NCI-H2227 (cell line): ENCODE measurements at regions not wholly inside any gene's neighbourhood (a gene's known extent, or its start where the extent isn't known, plus 50 kb on each side); places are given as distances from the start of the nearest gene placed in this dataset.
"Not testable (repeated sequence)": the region's sequence is repeated elsewhere in the genome, so short reads cannot be mapped to it uniquely, and the experiment has no call there.

ENCODE experiments used
- DNase-seq: peaks from one replicate; lab custom pipeline; 2025; ENCODE audit not compliant: unreplicated experiment; lab: John Stamatoyannopoulos, UW

DNA sequence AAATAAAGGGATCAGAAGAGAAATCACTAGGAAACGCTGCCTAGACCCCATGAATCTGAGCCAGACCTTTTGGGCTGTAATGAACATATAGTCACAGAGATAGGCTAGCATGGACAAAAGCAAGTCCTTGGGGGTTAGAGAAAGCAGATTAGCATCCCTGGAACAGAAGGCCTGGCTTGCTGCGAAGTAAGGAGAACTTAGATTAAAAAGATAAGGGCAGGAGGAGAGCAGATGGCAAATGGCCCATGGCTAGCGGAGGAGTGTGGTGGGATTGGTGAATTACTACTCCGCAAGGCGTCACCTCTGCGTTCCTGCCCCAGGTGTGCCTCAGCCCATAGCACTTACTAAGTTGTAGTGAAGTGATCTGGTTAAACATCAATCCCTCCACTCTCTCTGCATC lies 92.3 kb upstream of the ZNF438 start:
- DNase-seq, result no peak

DNA sequence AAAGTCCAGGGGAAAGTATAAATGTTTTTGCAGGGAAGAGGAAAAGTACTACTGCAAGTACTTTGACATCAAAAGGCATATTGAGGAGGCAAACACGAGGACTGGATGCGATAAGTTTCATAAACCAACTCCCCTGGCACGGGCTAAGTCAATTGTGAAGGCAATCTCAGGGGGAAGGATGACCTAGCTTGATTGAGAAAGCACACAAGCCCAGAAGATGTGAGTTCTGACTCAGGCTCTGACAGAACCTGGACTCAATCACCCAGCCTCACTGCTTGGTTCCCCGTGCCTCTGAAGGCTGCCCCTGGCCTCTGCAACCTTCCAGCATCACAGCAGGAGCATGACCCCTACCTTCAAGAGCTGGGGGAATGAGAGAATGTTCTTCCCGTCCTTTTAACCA lies 93.2 kb upstream of the ZNF438 start:
- DNase-seq, result no peak

DNA sequence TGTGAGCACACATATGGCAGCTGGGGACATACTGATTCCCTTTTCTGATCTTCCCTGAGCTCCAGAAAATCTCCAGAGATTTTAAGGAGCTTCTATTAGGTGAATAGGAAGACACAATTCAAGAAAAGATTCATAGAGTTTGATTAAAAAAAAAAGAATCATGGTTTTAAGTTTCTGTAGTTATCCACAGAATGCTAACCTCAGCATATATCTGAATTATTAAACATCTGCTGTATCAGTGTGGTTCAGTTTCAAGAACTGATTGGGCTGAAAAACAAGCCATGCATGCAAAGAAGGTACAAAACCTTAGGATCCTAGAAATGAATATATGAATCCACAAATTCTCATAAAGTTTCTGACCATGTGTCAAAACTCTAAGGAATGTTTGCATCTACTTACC lies 94.1 kb upstream of the ZNF438 start:
- DNase-seq, result no peak

DNA sequence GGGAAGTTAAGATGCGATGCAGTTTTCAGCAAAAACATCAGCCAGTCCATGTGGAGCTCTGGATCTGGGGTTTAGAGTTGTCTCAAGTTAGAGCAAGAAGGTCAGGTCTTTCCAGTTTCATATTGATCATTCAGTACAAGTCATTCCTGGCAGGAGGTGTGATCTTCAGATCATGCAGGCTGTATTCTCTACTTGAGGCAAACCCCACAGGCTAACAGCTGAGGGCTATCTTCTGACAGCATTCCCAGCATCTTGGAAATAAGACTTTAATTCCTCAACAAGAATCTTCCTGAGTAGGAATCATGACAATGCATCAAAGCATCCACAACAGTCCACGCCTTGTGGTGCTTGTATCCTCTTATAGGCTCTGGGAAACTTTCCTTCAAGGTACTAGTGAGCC lies 94.9 kb upstream of the ZNF438 start:
- DNase-seq, result no peak

DNA sequence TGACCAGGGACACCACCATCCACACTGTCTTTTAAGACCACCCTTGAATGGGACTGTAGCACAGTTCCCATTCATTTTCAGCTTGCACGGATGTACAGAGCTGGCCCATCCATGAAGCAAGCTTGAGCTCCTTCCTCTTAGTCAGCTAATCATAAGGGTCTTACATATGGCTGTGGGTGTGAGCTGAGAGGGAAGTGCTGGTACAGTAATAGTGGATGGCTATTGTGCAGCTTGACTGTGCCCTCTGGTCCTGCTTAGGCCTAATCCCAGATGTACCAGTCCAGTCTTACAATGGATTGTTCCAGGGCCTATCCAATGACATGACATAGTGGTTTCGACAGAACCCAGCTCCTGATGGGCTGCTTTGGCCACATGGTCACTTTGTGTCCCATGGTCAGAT lies 96.9 kb upstream of the ZNF438 start:
- no peak for DNase-seq

DNA sequence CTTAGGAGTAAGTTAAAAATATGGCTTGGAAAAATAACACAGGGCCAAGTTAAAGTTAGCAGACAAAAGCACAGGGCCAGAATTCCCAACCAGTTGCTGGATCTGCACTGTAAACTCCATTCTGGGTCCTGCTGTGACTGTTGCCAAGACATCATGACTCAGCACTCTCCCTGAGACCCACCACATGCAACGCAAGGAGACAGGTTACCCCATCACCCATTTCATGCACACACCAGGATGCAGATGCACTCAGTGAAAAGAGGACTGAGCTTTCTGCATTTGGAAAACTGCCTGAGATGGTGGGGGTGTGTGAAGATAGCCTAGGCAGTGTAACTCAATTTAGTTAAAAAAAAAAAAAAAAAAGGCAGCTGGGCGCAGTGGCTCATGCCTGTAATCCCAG lies 97.6 kb upstream of the ZNF438 start:
- DNase-seq, result no peak

DNA sequence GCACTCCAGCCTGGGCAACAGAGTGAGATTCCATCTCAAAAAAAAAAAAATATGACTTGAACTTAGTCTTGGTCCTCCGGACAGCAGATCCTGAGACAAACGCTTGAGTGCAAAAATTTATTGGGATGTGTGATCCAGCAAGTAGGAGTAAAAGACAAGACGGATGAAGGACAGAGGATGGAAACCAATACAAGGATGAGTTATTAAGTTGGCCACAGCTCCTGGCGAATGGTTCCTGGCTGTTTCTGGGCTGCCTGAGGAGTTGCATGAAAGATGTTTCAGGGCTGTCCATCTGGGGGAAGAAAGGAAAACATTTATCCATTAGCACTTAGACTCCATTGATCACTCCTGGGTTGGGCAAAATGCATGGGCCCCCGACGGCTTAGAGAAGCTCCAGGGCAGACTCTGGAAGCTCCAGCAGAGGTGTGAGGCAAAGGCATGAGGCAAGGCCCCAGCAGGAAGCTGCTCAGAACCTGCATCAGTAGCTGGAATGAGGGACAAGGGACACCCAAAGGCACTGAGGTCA lies 98.3 kb upstream of the ZNF438 start:
- DNase-seq, result no peak

DNA sequence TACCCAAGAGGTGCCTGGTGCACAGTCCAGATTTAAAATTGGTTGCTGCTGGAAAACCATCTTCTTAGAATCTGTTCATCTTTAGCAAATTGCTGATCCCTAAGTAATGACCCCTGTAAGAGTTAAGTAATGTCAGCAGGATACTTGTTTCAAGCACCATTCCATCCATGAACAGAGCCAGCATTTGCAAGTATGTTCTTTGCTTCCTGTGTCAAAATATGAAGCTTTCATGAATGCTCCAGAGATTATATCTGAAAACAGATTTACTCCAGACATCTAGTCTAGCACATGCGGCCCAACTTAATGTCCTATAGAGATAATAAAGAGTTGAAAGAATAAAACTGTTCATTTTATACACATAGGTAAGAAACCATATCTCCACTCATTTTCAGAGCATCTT lies 98.7 kb upstream of the ZNF438 start:
- DNase-seq, result no peak

DNA sequence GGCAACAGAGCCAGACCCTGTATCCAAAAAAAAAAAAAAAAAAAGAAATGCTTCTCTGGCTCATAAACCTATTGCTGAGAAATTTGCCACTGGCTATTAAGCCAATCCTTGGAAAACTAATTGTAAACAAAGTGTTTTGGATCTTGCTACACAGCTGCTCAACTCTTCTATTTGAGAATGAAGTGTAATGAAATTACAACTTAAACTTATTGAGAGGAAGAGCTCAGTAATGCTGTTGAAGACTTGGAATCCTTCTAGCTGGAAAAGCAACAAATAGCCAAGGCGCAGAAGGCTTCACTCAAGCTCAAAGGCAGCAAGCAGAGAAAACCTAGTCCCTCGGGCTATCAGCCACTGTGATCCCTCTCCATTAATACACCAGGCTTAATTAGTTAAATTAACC lies 99.6 kb upstream of the ZNF438 start:
- DNase-seq, result no peak

DNA sequence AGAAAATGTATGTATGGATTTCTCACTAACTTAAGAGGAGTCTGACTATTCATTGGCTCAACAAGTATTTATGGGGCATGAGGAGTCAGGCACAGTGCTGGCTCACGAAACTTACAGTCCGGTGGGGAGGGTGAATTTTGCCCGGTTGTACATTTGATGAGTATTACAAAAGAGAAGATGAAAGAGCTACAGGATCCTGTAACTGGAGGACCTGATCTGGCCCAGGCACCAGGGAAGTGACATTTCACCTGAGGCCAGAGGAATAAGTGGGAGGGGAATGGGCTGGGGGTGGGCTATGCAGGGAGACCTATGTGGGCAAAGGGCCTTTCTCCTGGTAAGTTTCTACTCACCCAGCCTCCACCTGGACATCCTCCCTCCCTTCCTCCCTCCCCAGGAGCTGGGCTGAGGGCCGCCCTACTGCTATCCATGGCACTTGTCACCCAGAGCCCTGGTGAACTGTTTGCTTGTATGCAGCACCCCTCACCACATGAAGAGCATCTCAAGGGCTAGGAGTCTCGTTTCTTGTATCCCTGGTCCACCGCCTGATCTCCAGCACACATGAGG lies 101.1 kb upstream of the ZNF438 start:
- no peak for DNase-seq

DNA sequence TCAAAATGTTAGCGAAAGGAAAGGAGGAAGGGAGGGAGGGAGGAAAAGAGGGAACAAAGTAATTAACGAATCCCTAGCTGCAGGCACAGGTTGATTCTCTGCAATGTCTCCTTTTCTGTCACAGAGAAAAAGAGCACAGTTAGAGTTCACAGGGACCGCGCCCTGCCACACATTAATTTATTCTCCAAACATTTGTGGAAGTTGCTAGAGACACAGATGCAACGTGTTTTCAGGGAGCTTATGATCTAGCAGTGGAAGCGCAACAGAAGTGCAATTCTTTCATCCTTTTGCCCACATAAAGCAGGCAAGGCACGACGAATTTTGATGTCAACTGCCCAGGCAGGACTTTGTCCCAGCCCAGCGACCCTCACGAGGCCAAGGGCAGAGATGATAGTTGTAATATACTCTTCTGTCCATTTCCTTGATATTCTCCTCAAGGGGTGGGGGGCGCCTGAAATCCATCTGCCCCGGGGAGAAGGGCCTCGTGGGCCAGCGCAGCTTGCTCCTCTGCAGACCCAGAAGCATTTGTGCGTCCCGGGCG lies 101.7 kb upstream of the ZNF438 start:
- DNase-seq, result no peak

DNA sequence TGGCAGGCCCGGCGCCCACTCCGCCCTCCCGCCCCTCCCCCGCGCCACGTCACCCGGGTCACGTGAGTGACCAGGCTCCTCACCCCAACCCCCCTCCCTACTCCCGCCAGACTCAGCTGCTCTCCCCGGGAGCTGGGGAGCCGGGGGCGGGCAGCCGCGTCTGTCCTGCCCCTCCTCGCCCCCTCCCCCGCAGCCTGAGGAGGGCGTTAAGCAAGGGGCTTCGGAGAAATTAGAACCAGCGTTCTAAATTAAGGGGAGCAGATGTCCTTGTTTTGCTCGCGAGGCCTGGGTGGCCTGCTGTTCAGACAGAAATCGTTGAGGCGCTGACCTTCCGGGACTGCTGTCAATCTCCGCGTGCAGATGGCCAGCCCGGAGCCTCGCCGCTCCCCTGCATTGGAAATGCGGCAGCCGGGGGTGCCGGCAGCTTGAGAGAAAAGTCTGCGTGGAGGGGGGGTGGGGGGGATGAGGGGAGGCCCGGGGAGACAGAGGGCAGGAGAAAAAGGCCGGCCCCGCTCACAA lies 102.2 kb upstream of the ZNF438 start:
- peak; percentile 87 for DNase-seq

DNA sequence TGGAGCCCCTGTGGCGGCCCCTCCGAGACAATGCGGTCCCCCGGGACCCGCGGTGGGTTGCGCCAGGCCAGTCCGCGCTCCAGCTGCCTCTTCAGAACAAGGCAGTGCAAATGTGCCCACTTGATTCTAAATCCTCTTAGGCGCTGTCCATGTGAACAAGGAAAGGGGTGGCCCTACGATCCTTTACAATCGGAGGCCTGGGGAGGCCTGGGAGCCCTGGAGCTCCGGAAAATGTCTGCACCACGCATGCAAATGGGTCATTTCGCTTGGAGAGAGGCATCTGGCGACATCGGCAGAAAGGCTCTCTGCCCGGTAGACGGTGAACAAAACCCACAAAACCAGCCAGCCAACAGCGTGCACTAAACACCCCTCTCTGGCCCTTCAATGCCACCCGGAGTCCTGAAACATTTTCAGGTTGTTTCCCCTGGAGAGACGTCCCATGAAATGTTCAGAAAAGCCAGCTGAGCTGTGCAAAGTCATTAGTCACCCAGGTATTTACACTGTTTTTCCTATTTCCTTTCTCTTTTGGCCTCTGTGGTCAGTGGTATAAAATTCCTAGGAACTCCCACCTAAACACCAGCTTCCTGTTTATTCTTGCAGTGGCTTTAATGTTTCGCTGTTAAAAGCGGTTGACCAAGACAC lies 102.8 kb upstream of the ZNF438 start:
- DNase-seq, result peak; percentile 77

DNA sequence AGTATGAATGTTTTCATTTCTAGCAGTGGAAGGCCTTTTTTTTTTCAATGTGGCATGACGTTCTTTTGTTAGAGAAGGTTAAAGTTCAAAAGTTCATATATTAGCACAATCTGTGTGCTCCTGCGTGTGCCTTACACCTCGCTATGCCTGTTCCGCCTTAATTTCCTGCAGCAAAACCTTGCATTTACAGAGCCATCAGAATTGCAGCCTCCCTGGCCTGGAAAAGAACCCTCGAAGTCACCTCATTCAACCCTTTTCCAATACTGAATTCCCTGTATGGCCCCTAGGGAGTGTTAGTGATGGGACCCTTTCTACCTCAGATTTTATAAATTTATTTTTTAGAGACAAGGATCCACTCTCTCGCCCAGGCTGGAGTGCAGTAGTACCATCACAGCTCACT lies 103.5 kb upstream of the ZNF438 start:
- no peak for DNase-seq

DNA sequence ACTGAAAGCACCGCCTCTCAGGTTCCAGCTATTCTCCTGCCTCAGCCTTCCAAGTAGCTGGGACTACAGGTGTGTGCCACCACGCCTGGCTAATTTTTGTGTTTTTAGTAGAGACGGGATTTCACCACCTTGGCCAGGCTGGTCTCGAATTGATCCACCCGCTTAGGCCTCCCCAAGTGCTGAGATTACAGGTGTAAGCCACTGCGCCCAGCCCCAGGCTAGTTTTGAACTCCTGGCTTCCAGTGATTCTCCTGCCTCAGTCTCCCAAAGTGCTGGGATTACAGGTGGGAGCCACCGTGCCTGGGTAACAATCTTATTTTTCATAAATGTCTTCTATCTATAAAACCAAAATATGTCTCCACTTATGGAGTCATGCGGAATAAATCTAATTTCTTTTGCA lies 104.1 kb upstream of the ZNF438 start:
- DNase-seq, result not testable (repeated sequence)

DNA sequence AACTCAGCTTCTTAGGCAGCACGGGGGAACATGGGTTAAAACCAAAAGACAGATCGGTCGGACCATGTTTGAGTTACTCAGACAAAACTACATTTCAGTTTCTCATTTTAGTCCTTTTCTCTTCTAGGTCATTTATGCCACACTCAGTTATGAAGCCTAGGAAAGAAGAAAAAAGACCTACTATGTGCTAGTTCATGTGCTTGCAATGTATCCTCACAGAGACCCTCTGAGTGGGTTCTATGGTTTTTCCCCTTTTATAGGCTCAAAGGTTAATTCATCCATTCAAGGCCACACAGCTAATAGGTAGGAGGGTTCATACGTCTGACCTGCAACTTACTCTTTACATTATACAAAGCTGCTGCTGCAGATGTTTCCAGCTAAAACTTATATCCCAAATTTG lies 104.7 kb upstream of the ZNF438 start:
- no peak for DNase-seq

DNA sequence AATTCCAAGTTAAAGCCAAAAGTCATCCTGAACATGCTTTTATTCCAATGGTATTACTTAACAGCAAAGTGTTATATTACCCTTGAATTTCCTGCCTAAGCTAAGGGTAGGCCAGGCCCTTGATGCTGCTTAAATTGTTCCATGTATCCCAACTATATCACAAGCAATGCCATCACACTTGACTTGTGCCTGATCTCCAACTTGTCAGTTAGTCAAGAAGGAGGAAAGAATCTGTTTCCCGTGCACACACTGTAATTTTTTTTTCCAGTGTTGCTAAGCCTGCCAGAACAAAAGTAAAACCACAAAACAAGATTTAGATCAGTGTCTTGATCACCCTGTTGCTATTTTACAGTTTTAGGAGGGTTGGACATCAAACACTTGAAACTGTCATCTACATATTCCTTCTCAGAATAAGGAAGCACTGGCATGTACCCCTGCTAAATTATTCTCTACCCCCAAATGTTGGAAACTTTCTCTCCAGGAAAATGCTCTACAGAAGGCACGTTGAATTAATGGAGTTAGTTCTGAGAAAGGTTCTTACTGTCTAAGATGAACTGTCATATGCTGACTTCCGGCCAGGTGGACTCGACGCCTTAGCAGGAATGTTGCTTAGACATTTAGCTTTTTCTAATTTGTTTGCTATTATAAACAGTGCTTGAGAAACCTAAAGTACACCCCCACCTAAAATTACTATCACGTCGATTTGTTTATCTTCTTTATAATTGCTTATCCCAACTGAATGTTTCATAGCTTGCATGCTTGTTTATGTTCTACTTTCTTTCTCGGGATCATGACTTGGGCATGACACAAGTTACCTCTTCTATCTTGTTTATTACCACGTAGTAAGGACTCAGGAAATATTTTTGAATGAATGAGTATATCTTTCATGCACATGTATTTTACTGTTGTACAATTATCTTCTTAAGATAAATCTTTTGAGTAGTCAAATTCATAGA lies 105.5 kb upstream of the ZNF438 start:
- no peak for DNase-seq

DNA sequence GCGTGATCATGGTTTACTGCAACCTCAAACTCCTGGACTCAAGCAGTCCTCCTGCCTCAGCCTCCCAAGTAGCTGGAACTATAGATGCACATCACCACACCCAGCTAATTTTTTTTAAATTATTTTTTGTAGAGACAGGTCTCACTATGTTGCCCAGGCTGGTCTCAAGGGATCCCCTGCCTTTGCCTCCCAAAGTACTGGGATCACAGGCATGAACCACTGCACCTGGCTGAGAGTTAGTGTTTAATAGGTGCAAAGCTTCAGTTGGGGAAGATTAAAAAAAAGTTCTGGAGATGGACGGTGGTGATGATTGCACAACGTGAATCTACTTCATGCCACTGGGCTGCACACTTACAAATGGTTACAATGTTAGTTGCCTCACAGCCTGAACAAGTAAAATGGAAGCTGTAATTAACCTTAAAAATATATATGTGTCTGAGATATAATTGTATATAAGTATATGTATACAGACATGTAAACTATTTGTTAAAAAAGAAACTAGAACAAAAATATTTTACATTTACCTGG lies 106.4 kb upstream of the ZNF438 start:
- DNase-seq, result no peak

DNA sequence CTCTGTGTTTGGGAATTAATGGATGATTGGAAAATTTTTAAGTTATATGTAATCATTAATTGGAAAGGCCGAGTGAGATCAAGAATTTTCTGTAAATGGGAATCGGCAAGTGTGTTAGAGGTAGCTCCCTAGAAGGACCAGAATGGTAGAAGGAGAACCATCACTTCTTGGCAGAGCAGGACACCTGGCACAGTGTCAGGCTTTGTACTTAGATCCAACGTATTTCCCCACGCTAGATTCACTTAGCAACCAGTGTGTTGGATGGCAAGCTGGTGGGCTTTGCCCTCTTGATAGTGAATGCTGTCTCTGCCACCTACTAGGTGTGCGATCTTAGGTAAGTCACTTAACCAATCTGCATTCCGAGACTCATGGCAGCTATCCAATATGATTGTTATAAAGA lies 107.8 kb upstream of the ZNF438 start:
- no peak for DNase-seq

DNA sequence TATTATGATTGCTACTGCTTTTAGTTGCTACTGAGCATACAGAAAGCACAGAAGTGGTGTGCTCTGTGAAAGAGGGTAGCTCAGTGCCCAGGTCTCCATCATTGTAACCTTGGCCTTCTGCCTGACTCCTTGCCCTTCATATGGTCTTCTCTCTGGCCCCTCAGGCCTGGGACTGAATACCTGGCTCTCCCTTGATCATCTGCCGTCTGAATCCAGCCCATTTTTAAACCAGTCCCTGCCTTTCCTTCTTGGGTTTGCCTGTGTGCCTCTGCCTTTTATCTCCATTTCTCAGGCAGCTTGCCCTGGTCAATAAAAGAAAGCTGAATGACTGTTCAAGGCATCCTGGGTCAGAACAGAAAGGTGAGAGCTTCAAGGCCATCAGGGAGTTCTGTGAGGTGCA lies 109.1 kb upstream of the ZNF438 start:
- no peak for DNase-seq

DNA sequence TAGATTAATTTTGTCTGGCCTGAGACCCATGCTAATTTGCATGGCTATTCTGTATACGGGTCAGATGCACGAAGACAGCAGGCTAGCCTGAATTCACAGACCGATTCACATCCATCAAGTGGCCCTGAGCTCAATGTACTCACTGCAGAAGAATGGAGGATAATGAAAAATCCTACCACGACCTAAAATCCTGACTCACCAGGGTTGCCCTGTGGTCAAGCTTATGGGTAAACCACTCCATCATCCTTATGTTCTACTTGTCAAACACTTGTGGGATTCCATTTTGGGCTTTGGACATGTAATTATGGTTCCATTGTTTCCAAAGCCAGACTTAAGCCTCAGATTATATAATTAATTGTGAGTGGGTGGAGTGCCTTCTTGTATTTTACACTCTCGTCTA lies 110.4 kb upstream of the ZNF438 start:
- DNase-seq, result no peak
